Esophagus muscularis mucosa (tissue), 4 donors: ENCODE measurements at regions not wholly inside any gene's neighbourhood (a gene's known extent, or its start where the extent isn't known, plus 50 kb on each side); places are given as distances from the start of the nearest gene placed in this dataset.

ENCODE experiments used
- DNase-seq: peaks from one replicate; pipeline ENCODE4 v3.0.0-alpha.2; 2017; ENCODE audit errors: extremely low spot score
- H3K27ac ChIP-seq, 4 donors: fragments of 200-600 bp; sonication (generic); replicated peaks in 1 of 4; 1 replicate in 3 of 4; 2 replicates in 1 of 4; pipeline ENCODE4 v1.5.1; 2016 to 2019; ENCODE audit warnings: mild to moderate bottlenecking in 1 of 4
- H3K27me3 ChIP-seq, 4 donors: fragments of 200-600 bp; sonication (generic); one replicate each; pipeline versions ENCODE4 v1.5.1 to v1.6.0; 2016 to 2019
- H3K36me3 ChIP-seq, 4 donors: fragments of 200-600 bp; sonication (generic); one replicate each; pipeline ENCODE4 v1.5.1; 2016 to 2019
- H3K4me1 ChIP-seq, 4 donors: fragments of 200-600 bp; sonication (generic); one replicate each; pipeline ENCODE4 v1.5.1; 2016 to 2019
- H3K4me3 ChIP-seq, 4 donors: fragments of 200-600 bp; sonication (generic); 1 replicate in 2 of 4; 2 replicates in 2 of 4; pipeline ENCODE4 v1.5.1; 2016 to 2019; ENCODE audit warnings: mild to moderate bottlenecking in 4 of 4, moderate library complexity in 1 of 4
- H3K9me3 ChIP-seq, 4 donors: fragments of 200-600 bp; sonication (generic); 1 replicate in 3 of 4; 2 replicates in 1 of 4; pipeline ENCODE4 v1.5.1; 2016 to 2019
- CTCF ChIP-seq, 3 experiments: fragments of 200-600 bp in 2 of 3; fragments of 450-650 bp in 1 of 3; sonication (generic) in 2 of 3; IDR thresholded peaks; one replicate each; pipeline ENCODE4 v1.5.1; 2017 to 2019; ENCODE audit warnings: antibody characterized with exemption in 3 of 3, mild to moderate bottlenecking in 2 of 3, moderate library complexity in 1 of 3
- EP300 ChIP-seq: sonication (generic); formaldehyde crosslinking; IDR thresholded peaks from one replicate; pipeline ENCODE4 v1.6.1; 2017; ENCODE audit warnings: antibody characterized with exemption
- POLR2A ChIP-seq: fragments of 450-650 bp; IDR thresholded peaks from one replicate; pipeline ENCODE4 v1.6.1; 2017; ENCODE audit warnings: antibody characterized with exemption, moderate library complexity, mild to moderate bottlenecking, low read depth
- POLR2AphosphoS5 ChIP-seq, 2 donors: sonication (generic); formaldehyde crosslinking; IDR thresholded peaks; one replicate each; pipeline ENCODE4 v1.6.1; 2017; ENCODE audit warnings: antibody characterized with exemption in 2 of 2
- WGBS: methylation state at CpG from one replicate; pipeline ENCODE4 v1.1.5; 2018; 5-methylcytosine and 5-hydroxymethylcytosine counted together
- intact Hi-C: fragments of 100-400 bp; cut with DNase I; formaldehyde crosslinking; loops from one replicate; pipeline ENCODE4 v1.15.1; 2023

- Histone ChIP-seq H3K36me3 (no peaks in the 10 kb centered on the region), H3K4me3 (no peak overlapping the region), H3K27me3 (no peaks in the 10 kb centered on the region), H3K27ac (no peak overlapping the region), H3K9me3 (no peaks in the 10 kb centered on the region), H3K4me1 (peaks cover 0 to 10% (median 4%) of the 10 kb centered on the region in 4 donors)
- WGBS: 81% methylated on average over 6 of the region's 6 CpGs
- intact Hi-C loops: no loop called here
- no peak for TF ChIP-seq CTCF (IDR thresholded peaks at IDR 0.05)
- no peak for TF ChIP-seq EP300
- no peak for TF ChIP-seq POLR2A
- no peak for TF ChIP-seq POLR2AphosphoS5 (IDR thresholded peaks at IDR 0.05)
- DNase-seq: no peak
These were observed 164.7 kb upstream of the SLIT2 start for GRCh38 chr4:20086799-20087521.

- DNase-seq: no peak
- WGBS: 67% methylated on average over 6 of the region's 6 CpGs
- Histone ChIP-seq H3K4me1 (peaks cover 0 to 7% (median 3%) of the 10 kb centered on the region in 4 donors), H3K27me3 (no peaks in the 10 kb centered on the region), H3K36me3 (no peaks in the 10 kb centered on the region), H3K27ac (no peak overlapping the region), H3K4me3 (no peak overlapping the region), H3K9me3 (no peaks in the 10 kb centered on the region)
- no peak for TF ChIP-seq POLR2AphosphoS5 (IDR thresholded peaks at IDR 0.05)
- TF ChIP-seq EP300: no peak
- no peak for TF ChIP-seq CTCF (IDR thresholded peaks at IDR 0.05)
- no peak for TF ChIP-seq POLR2A
- intact Hi-C loops: no loop called here
These were observed 165.5 kb upstream of the SLIT2 start for GRCh38 chr4:20086067-20086798.

GRCh38 chr4:20085653-20086052 lies 166.1 kb upstream of the SLIT2 start:
- 83% methylated on average over 1 of the region's 1 CpG for WGBS
- no peak overlapping the region for H3K27ac ChIP-seq
- intact Hi-C loops: no loop called here

GRCh38 chr4:20085156-20085555 lies 166.5 kb upstream of the SLIT2 start:
- peaks cover 0 to 7% (median 3%) of the 10 kb centered on the region in 4 donors for H3K4me1 ChIP-seq
- H3K27me3 ChIP-seq: no peaks in the 10 kb centered on the region
- H3K36me3 ChIP-seq: no peaks in the 10 kb centered on the region
- WGBS: 97% methylated on average over 3 of the region's 3 CpGs
- H3K9me3 ChIP-seq: no peaks in the 10 kb centered on the region
- H3K27ac ChIP-seq: no peak overlapping the region
- H3K4me3 ChIP-seq: no peak overlapping the region
- no peak for DNase-seq
- no peak for TF ChIP-seq POLR2AphosphoS5 (IDR thresholded peaks at IDR 0.05)
- TF ChIP-seq CTCF (IDR thresholded peaks at IDR 0.05): no peak
- TF ChIP-seq EP300: no peak
- no peak for TF ChIP-seq POLR2A
- intact Hi-C loops: no loop called here

More at GRCh38 chr4:20085653-20086052, 166.1 kb upstream of the SLIT2 start:
- Histone ChIP-seq H3K4me1 (peaks cover 0 to 7% (median 3%) of the 10 kb centered on the region in 4 donors), H3K36me3 (no peaks in the 10 kb centered on the region), H3K9me3 (no peaks in the 10 kb centered on the region), H3K27me3 (no peaks in the 10 kb centered on the region), H3K4me3 (no peak overlapping the region)
- TF ChIP-seq CTCF (IDR thresholded peaks at IDR 0.05) (no peak), POLR2AphosphoS5 (IDR thresholded peaks at IDR 0.05) (no peak), POLR2A (no peak), EP300 (no peak)
- DNase-seq: no peak
